Stimulated activated CD4-positive, alpha-beta T cell treated with anti-CD3 and anti-CD28 coated beads, Interleukin-2, amount 100 ng/mL, for 24 hours (primary cell): ENCODE measurements at regions not wholly inside any gene's neighbourhood (a gene's known extent, or its start where the extent isn't known, plus 50 kb on each side); places are given as distances from the start of the nearest gene placed in this dataset.

ENCODE experiments used
- DNase-seq, 2 donors: peaks; one replicate each; pipeline ENCODE4 v3.0.0-alpha.2; 2020

DNA sequence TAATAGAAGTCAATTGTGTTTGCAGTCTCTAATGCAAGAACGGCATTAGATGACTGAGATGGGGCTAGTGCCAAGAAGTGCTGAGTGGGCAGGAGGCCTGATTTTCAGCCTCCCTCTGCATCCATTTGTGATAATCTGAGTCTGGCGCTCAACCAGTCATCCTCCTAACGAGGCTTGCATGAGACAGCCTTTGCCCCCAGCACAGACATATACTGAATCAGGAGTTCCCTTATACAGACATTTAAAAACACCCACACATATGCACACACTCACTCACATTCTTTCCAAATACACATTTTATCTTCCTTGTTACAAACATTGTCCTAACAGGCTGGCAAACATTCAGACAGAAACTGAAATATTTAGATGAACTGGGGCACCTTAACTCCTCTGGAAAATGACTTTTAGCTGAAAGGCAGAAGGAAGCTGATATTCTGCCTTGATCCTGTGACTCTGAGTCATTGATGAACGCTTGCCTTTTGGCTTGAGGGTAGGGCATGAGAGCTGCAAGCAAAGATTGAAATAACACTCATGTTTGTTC is 562.3 kb downstream of the DHX35 start:
- DNase-seq: no peak

DNA sequence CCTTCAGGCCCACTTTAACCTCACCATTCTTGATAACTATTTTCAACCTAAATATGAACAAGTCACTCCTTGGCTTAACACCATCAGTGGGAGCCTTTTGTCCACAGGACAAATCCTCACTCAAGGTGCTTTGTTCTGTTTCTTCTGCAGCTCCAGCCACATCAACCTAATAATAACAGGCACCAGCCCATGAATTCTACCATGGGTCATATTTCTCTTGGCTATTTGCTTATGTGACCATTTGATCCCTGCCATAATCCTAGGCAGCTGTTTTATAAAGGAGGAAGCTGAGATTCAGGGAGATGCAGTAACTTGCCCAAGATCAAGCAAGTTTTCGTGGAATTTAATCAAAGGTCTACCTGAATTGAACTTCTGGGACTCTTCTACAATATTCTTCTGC is 561.3 kb downstream of the DHX35 start:
- no peak for DNase-seq

DNA sequence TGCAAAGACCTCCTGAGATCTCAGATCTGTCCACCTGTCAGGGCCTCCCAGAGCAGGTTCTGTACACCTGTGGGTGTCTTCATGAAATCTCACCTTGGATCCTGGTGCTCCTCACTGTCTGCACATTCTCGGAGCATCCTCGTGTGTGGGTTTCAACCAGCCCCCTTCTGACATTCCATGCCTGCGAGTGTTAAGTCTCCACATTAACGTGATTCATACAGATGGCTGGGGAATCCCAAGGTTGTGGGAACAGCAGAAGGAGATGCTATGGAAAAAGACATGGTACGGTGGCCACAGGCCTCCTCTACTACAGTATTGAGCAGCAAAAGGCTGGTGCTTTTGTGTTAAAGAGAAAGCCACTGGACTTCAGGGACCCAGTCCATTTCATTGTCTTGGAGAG is 556.5 kb downstream of the DHX35 start:
- DNase-seq: no peak

DNA sequence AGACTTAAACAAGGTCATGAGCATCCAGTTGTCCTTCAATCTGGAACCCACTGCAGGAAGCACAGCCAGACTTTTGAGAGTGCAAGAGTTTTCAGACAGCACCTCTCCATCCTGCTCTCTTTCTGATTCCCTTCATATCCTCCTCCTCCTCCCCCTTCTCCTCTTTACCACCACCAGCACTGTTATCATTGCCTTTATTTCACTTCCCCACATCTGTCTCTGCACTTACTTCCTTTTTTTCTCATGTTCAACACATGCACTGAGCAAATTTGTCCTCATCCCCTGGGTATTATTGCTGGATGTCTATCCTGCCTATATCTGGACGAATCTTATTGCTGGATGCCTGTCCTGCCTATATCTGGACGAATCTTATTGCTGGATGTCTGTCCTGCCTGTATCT is 554.8 kb downstream of the DHX35 start:
- no peak for DNase-seq

DNA sequence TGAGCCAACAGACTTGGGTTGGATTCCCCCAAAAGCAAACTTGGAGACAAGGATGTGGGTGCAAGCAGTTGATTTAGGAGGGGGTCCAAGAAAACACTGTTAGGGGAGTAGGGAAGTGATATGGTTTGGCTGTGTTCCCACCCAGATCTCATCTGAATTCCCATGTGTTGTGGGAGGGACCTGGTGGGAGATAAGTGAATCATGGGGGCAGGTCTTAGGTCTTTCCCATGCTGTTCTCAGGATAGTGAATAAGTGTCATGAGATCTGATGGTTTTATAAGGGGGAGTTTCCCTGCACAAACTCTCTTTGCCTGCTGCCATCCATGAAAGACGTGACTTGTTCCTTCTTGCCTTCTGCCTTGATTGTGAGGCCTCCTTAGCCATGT is 542.6 kb downstream of the DHX35 start:
- no peak for DNase-seq

DNA sequence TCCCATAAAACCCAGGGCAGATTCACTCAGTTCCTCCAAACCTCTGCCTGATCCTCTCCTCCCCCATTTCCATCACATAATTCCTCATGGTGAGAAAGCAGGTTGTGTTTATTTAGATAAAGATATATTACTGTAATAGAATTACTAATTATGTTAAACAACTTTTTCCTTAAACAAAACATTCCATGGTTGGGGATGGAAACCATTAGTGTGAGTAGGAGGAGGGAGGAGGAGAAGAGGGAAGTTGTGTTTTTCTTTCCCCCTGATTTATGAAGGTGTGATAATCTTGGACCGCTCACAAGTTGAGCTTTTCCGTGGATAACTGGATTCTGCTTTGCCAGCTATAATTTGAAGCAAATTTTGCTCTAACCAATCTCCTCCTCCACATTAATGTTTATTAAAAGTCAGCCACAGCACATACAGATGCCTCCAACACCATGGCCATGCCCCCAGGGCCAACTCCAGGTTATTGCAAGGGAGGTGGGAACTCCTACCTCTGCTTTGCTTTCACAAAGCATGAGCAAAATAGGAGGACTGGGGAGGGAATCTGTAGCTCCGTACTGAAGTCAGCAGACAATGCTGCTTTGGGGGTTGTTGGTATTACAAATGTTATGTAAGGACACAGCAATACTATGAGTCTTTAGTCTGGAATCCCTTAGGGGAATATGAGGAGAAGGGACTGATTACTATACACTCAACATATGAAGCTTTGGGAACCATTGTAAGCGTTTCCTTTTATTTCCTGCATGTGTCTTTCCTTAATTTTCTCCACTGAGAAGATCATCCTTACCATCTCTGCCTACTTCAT is 542.0 kb downstream of the DHX35 start:
- DNase-seq: no peak

DNA sequence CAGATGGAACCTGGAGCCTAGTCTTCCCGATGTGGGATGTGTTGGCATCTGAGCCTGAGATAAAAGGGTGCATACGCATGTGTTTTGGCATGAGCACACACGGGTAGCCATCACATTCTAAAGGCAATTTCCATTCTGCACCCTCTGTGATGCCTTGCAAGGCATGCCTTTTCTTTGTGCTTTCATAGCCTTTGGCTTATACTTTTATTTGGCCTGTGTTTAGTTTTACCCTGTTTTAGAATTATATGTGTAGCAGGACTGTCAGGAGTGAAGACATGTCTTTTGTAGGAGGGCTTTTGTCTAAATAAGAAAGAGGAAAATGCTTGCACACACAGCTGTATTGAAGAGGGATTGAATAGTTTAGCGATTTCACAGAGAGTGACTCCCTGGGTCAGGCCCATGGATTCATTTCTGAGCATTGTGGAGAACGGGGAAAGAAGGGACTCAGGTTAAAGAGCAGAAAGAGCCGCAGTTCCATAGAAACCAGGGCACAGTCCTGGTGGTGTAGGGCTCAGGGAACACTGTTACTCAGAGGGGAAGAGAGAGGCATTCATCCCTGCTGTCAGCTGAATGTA is 530.2 kb downstream of the DHX35 start:
- no peak for DNase-seq

DNA sequence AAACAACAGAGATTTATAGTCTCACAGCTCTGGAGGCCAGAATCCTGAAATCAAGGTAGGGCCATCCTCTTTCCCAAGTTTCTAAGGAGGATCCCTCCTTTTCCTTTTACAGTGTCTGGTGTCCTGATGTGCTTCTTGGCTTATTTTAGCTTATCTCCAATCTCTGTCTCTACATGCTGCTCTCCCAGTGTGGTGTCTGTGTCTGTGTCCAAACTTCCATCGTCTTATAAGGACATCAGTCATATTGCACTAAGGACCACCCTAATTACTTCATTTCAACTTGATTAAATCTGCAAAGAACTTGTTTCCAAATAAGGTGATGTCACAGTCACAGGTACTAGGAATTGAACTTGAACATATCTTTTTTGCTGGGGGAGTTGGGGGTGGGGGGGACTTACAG is 529.6 kb downstream of the DHX35 start:
- DNase-seq: no peak

DNA sequence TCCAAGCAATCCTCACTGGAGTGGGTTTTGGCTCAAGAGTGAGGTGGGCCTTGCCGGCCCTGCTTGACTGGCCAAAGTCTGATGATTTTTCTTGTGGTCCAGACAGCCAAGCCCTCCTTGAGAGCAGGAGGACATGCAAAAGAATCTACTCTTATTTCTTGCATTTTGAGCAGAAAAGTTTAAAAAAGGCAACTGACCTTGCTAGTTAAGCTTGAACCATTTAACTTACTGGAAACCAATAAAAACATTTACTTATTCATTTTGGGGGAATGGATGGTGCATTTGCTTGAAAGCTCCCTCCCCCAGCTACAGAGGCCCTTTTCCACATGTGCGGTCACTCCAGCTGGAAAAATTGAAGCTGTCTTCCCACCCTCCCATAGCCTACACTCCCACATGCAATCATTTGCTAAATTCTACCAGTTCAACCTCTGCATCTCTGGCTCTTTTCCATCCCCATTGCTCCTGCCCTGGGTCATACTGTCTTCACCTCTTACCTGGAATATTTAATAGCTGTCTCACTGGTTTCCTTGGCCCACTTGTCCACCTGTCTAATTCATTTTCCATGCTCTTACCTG is 527.9 kb downstream of the DHX35 start:
- no peak for DNase-seq

DNA sequence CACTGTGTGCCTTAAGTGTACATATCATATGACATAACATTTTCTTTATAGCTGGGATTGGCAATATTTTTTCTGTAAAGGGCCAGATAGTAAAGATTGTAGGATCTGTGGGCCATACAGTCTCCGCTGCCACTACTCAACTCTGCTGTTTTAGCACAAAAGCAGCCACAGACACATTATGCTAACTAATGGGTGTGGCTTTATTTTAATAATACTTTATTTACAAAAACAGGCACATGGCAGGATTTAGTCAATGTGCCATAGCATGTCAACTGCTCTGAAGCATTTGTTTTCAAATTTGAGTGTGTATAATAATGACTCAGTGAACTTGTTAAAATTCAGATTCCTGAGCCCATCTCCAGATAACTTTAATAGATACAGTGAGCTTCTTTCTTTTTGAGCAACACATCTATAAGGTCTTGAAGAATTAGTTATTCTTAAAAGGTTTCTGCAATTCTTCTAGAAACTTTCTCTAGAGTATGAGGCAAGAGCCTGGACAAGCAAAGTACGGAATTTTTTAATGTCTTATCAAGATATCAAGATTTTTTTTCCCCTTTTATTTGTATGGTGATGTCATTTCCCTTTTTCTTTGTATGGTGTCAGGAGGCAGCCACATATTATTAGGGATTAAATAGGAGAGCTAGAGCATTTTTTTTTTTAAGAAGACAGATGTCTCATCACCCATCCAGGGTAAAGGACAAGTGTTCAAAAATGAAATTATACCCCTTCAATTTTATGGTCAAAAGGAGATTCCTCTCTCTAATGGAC is 518.3 kb downstream of the DHX35 start:
- no peak for DNase-seq

DNA sequence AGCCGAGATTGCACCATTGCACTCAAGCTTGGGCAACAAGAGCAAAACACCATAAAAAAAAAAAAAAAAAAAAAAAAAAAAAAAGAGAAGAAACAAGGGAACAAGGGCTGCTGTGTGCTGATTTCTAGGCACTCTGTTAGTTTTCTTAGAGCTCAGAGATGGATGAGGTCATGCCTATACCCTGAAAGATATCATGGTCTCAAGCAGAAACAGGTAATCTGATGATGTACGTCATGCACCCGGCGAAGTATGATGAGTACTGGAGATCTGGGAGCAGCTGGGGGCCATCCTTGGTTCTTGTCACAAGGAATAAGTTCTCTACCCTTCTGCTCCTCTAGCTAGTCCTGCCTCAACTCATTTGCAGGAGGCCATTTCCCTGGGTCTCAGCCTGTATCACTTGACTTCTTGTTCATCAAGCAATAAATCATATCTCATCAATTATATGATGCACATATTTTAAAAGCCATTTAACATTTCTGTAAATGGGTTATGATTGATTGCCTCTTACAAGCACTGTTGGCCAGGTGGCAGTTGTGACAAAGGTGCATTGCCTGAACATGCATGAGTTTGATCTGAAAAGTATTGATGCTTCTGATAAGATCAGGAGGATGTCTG is 517.2 kb downstream of the DHX35 start:
- no peak for DNase-seq

DNA sequence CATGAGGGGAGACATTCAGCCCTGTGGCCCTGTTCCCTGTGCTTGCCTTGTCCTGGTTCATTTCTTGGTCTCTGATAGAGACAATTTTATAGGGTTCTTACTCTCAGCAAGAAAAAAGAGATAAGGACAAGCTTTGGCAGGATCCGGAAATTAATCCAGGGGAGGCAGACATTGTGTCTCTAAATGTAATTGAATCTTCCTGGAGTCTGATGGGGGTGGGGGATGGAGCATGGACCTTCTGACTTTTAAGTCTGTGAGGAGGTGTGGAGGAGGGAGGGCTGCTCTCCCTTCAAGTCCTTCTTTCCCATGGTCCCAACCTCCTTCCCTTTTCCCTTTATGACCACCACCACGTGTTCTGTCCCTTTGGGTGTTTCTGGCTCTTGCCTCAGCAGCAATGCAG is 512.7 kb downstream of the DHX35 start:
- no peak for DNase-seq

DNA sequence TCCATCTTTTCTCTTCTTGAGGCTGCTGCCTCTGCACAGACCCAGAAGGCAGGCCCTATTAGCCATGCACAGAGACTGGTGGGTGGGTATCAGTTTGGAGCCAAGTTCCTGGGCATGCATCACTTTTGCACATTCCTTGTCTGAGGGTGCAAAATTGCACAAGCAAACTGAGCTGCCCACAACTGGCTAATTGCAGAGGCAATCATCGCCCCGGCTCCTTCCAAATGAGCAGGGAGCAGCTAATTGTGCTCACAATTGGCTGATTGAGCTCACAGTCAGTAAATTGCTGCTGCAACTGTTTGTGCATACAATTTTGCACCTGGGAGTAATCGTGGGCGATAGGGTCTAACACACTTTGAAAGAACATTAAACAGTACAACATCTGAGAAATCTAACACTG is 511.4 kb downstream of the DHX35 start:
- DNase-seq: no peak

DNA sequence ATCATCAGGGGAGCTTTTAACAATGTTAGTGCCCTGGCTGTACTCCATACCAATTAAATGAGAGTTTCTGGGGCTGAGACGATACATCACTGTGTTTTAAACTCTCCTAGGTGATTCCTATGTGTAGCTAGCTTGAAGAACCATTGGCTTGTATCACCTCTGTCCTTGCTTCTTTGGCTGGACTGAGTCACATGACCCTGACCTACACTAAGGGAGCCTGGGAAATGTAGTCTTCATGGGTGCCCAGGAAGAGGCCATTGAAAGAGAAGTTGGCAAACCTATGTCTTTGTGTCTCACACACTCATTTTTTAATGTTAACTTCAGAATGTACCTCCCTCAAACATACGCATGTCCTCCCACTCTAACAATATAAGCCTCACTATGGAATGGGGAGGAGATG is 506.6 kb downstream of the DHX35 start:
- no peak for DNase-seq

DNA sequence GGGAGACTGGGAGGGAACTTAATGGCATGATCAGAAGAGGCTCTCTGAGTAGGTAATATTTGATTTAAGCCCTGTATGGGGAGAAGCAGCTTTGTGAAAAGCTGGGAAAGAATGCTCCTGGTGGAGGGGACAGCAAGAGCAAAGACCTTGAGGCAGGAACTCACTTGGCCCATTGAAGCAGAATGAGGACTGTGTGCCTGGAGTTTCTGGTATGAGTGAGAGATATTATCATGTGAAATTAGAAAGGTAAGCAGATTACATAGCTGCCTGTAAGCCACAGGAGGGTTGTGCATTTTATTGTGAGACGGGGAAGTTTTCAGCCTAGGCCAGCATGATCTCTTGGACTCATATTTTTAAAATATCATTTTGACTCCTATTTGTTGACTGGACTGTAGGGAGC is 502.1 kb downstream of the DHX35 start:
- DNase-seq: no peak

DNA sequence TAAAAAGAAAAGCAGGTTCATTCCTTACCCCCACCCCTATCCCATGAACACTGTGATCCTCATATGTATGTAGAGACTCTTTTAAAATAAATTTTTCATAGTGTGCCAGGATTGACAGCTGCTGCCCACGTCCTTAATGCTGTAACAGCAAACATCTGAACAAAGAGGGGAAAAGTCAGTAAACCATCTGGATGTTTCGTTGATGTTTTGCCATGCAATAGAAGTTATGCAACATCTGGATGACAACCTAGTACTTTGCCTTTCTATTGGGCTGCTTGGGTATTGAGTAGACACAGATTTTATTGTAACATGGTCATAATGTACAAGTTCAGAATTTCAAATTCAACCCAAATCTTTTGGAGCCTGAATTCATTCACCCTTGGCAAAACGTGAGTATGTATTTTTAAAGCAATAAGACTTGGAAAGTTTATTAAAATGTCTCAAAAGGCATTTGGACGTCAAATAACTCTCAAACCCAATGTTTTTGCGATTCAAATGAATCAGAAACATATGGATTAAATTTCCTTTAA is 500.3 kb downstream of the DHX35 start:
- DNase-seq: no peak

DNA sequence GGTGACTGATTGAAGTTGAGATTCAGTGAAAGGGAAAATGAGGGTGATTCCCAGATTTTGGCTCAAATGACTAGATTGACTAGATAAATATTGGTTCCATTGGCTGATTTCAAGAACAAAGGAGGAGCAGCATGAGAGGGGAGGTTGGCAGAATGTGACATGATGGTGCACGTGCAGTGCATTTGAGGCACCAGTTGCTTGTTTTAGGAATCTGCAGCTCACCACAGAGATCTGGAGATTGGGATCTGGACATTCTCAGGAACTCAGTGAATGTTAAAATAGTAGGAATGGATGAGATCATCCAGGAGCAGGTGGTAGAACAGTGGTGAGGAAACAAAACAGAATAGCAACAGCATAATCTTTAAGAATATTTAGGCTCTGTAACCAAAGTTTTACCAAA is 496.3 kb downstream of the DHX35 start:
- DNase-seq: no peak

DNA sequence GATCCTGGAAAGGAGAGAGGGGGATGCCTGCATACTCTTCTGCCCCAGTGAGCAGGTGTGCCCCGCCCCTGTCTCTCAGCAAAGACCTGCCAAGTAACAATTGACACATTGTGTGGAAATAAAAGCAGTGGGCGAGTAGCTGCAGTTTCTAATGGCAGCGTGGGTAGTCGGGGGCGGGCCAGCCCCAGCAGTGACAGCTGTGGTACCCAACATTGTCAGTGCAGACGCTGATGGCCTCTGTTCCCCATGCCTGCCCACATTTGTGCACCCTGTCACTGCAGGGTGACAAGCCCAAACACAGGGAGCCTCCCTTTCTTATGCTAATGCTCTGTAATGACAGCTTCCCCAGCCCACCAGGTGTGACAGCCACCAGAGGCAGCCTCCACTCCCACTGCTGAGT is 491.7 kb downstream of the DHX35 start:
- DNase-seq: no peak

DNA sequence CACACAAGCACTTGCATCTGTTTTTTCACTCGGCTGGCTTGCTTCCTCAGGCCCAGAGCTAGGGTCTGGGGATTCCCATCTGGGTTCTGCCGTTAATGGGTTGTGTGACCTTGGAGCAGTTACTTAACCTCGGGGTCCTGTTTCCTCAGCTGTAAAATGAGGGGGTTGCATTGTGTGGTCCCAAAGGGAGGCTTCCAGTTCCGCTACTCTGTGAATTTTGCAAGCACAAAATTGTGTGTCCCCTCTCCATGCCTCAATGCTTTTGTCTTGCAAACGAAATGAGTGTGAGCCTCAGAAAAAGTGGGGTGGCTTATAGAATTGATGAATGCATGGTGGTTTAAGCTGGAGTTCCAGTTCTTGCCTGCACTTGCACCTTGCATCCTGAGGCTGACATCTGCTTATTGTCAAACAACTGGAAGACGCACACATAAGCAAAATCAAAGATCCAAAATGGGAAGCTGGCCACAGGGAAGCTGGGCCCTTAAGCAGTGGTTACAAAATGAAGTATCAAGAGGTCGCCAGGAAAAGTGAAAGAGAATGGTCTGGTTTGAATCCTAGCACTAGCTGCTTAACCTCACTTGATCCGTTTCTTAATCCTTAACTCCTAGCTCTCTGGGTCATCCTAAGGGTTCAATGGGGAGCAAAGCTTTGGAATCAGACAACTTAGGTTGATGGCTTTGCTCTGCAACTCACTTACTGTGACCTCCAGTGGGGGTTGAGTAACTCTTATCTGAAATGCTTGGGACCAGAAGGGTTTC is 490.6 kb downstream of the DHX35 start:
- no peak for DNase-seq

DNA sequence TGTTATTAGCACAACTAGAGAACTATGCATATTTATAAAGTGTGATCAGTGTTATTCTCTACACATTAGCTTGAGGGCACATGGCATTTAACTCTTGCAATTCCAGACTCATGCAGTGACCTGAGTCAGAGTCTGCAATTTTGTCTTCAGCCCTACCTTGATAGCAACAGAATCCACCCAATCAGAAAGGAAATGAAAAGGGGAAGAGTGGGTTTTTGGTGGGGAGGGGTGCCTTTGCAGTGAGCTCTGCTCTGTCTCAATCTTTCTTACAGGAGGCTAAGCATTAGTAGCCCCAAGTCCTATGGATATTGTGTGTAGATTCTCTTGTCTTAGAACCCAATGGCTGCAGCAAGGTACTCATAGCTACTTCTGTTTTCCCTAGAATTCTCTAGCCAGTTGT is 489.2 kb downstream of the DHX35 start:
- no peak for DNase-seq

DNA sequence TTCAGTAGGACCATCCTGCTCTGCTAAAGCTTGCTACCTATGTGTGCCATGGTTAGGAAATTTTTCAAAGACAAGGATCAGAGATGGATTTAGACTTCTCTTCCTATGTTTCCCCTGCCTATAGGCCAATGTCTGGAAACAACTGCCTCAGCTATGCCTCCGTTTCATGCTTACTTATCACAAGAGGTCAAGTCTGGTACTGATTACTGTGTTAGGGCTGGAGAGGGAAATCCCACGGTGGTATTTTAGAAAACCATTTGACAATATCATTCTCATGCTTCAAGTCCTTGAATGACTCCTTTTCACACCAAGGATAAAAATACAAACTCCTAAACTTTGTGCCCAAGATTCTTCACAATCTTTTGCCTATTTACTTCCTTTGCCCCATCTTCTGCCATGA is 484.3 kb downstream of the DHX35 start:
- no peak for DNase-seq

DNA sequence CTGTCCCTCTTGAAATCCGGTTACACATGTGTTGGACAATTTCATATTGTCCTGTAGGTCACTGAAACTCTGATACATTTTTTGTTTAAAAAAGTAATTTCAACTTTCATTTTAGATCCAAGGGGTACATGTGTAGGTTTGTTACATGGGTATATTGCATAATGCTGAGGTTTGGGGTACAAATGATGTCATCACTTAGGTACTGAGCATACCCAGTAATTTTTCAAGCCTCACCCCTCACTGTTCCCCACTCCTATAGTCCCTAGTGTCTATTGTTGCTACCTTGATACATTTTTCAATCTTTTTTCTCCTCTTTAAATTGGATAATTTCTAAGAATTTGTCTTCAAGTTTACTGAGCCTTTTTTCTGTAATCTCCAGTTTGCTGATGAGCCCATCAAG is 483.0 kb downstream of the DHX35 start:
- no peak for DNase-seq
